ENCODE measurements at regions not wholly inside any gene's neighbourhood (a gene's known extent, or its start where the extent isn't known, plus 50 kb on each side); places are given as distances from the start of the nearest gene placed in this dataset.

GRCh38 chr5:161007879-161008278 is 155.9 kb upstream of the ATP10B start:
- TF ChIP-seq CTCF (IDR thresholded peaks at IDR 0.05) (no peak), POLR2A (IDR thresholded peaks at IDR 0.05) (no peak)
